CD14-positive monocyte (primary cell): ENCODE measurements at regions not wholly inside any gene's neighbourhood (a gene's known extent, or its start where the extent isn't known, plus 50 kb on each side); places are given as distances from the start of the nearest gene placed in this dataset.
A peak's percentile ranks its signal among the peaks of the same experiment; 100 is the strongest.

ENCODE experiments used
- DNase-seq, 3 donors: peaks; one replicate each; pipeline ENCODE4 v3.0.0-alpha.2; 2011 to 2022
- H2AFZ ChIP-seq: 2 replicates; pipeline ENCODE4 v1.6.0; 2012; ENCODE audit warnings: mild to moderate bottlenecking, low read depth, low read length, inconsistent platforms; ENCODE audit not compliant: insufficient read depth, poor library complexity, severe bottlenecking
- H3K27ac ChIP-seq, 2 donors: 1 replicate in 1 of 2; 2 replicates in 1 of 2; pipeline ENCODE4 v1.5.1; 2012 to 2013; ENCODE audit warnings: low read length in 2 of 2, control low read depth in 1 of 2, inconsistent platforms in 1 of 2, low read depth in 1 of 2, mild to moderate bottlenecking in 1 of 2
- H3K27me3 ChIP-seq, 2 donors: one replicate each; pipeline versions ENCODE4 v1.6.0 to v1.6.1; 2011 to 2013; ENCODE audit warnings: low read length in 2 of 2; ENCODE audit not compliant: control insufficient read depth in 2 of 2, insufficient read depth in 2 of 2
- H3K36me3 ChIP-seq, 2 donors: replicated peaks in 1 of 2; 1 replicate in 1 of 2; 2 replicates in 1 of 2; pipeline versions ENCODE4 v1.5.1 to v1.6.1; 2012 to 2013; ENCODE audit warnings: low read length in 2 of 2, control low read depth in 1 of 2, inconsistent platforms in 1 of 2, mild to moderate bottlenecking in 1 of 2; ENCODE audit not compliant: insufficient read depth in 2 of 2, control insufficient read depth in 1 of 2
- H3K4me1 ChIP-seq, 2 donors: 1 replicate in 1 of 2; 2 replicates in 1 of 2; pipeline versions ENCODE4 v1.5.1 to v1.6.1; 2012 to 2013; ENCODE audit warnings: low read length in 2 of 2, control low read depth in 1 of 2, inconsistent platforms in 1 of 2, mild to moderate bottlenecking in 1 of 2, moderate library complexity in 1 of 2; ENCODE audit not compliant: insufficient read depth in 2 of 2, control insufficient read depth in 1 of 2
- H3K4me2 ChIP-seq: replicated peaks from 2 replicates; pipeline ENCODE3; 2012; ENCODE audit warnings: low read length, moderate library complexity, mild to moderate bottlenecking; ENCODE audit not compliant: poor library complexity, severe bottlenecking; ENCODE audit errors: extremely low read depth
- H3K4me3 ChIP-seq, 3 experiments: fragments of 200-600 bp in 1 of 3; sonication (generic) in 1 of 3; replicated peaks in 1 of 3; 1 replicate in 2 of 3; 2 replicates in 1 of 3; pipeline ENCODE4 v1.5.1; 2011 to 2013; ENCODE audit warnings: low read length in 3 of 3, mild to moderate bottlenecking in 3 of 3, control low read depth in 2 of 3, low read depth in 2 of 3, inconsistent platforms in 1 of 3, moderate library complexity in 1 of 3
- H3K79me2 ChIP-seq: 2 replicates; pipeline ENCODE4 v1.6.0; 2012; ENCODE audit warnings: mild to moderate bottlenecking, control low read depth, inconsistent platforms, low read length, moderate library complexity; ENCODE audit not compliant: insufficient read depth
- H3K9ac ChIP-seq: 2 replicates; pipeline ENCODE4 v1.6.0; 2017; ENCODE audit warnings: low read length, mild to moderate bottlenecking; ENCODE audit not compliant: insufficient read depth, poor library complexity, severe bottlenecking
- H3K9me3 ChIP-seq, 2 donors: replicated peaks in 1 of 2; 1 replicate in 1 of 2; 2 replicates in 1 of 2; pipeline versions ENCODE4 v1.5.1 to v1.6.1; 2012 to 2013; ENCODE audit warnings: low read length in 2 of 2, control low read depth in 1 of 2; ENCODE audit not compliant: control insufficient read depth in 1 of 2, insufficient read depth in 1 of 2
- H4K20me1 ChIP-seq: 2 replicates; pipeline ENCODE4 v1.6.0; 2012; ENCODE audit warnings: mild to moderate bottlenecking, low read length, control low read depth, moderate library complexity; ENCODE audit not compliant: insufficient read depth
- H3K27ac Mint-ChIP-seq, 7 donors: one replicate each; pipeline ENCODE4 v1.8.0; 2020; ENCODE audit warnings: mild to moderate bottlenecking in 7 of 7, mixed read lengths in 7 of 7, moderate library complexity in 6 of 7, inconsistent platforms in 2 of 7
- H3K27me3 Mint-ChIP-seq, 3 donors: one replicate each; pipeline ENCODE4 v1.8.0; 2021 to 2022; ENCODE audit warnings: low read depth in 3 of 3, mild to moderate bottlenecking in 3 of 3, mixed read lengths in 3 of 3, moderate library complexity in 3 of 3, inconsistent platforms in 1 of 3
- H3K36me3 Mint-ChIP-seq, 2 donors: one replicate each; pipeline ENCODE4 v1.8.0; 2020; ENCODE audit warnings: mixed read lengths in 2 of 2, inconsistent platforms in 1 of 2, mild to moderate bottlenecking in 1 of 2
- H3K4me1 Mint-ChIP-seq: one replicate; pipeline ENCODE4 v1.8.0; 2020; ENCODE audit warnings: mild to moderate bottlenecking, mixed read lengths
- H3K4me3 Mint-ChIP-seq, 2 donors: one replicate each; pipeline ENCODE4 v1.8.0; 2020; ENCODE audit warnings: mild to moderate bottlenecking in 2 of 2, mixed read lengths in 2 of 2, moderate library complexity in 1 of 2
- H3K9me3 Mint-ChIP-seq, 7 donors: one replicate each; pipeline ENCODE4 v1.8.0; 2020 to 2022; ENCODE audit warnings: mixed read lengths in 7 of 7, mild to moderate bottlenecking in 6 of 7, moderate library complexity in 6 of 7, inconsistent platforms in 2 of 7
- CTCF ChIP-seq: fragments of 200-600 bp; IDR thresholded peaks from one replicate; pipeline ENCODE4 v1.8.0; 2022; ENCODE audit warnings: antibody characterized with exemption, mild to moderate bottlenecking
- WGBS: methylation state at CpG from one replicate; pipeline ENCODE4 v1.1.5; 2013; ENCODE audit warnings: missing lambda C conversion rate; ENCODE audit not compliant: insufficient coverage; 5-methylcytosine and 5-hydroxymethylcytosine counted together
- intact Hi-C, 2 donors: fragments of 100-400 bp; cut with micrococcal nuclease; formaldehyde crosslinking; loops; one replicate each; pipeline versions ENCODE4 v1.15.0 to v1.15.1; 2023

- Histone ChIP-seq H3K4me1 (peaks cover 10 to 21% of the 10 kb centered on the region in 2 donors), H2AFZ (no peak overlapping the region), H3K4me2 (peak overlapping the region; percentile 65), H3K36me3 (no peaks in the 10 kb centered on the region), H3K27me3 (peaks cover 55 to 62% of the 10 kb centered on the region in 2 donors), H4K20me1 (no peaks in the 10 kb centered on the region), H3K9me3 (peaks cover 7 to 30% of the 10 kb centered on the region in 2 donors), H3K27ac (no peak overlapping the region), H3K79me2 (no peaks in the 10 kb centered on the region), H3K9ac (no peak overlapping the region), H3K4me3 (peak overlapping the region in 1 of 3 experiments; percentile 57)
- H3K4me3 Mint-ChIP-seq, result peak overlapping the region; percentile 47 to 53
- peaks cover 0 to 12% (median 3%) of the 10 kb centered on the region in 7 donors for H3K9me3 Mint-ChIP-seq
- under 1% methylated on average over 63 of the region's 71 CpGs for WGBS
- peaks cover 32 to 44% (median 34%) of the 10 kb centered on the region in 3 donors for H3K27me3 Mint-ChIP-seq
- peaks cover 0 to 3% of the 10 kb centered on the region in 2 donors for H3K36me3 Mint-ChIP-seq
- H3K27ac Mint-ChIP-seq, result no peak overlapping the region
- TF ChIP-seq CTCF, result no peak
- H3K4me1 Mint-ChIP-seq, result peaks cover 7% of the 10 kb centered on the region
- DNase-seq, result no peak
- intact Hi-C loops, result no loop called here
Measured at GRCh38 chr6:41427642-41428335, 92.4 kb downstream of the NCR2 start.

DNA sequence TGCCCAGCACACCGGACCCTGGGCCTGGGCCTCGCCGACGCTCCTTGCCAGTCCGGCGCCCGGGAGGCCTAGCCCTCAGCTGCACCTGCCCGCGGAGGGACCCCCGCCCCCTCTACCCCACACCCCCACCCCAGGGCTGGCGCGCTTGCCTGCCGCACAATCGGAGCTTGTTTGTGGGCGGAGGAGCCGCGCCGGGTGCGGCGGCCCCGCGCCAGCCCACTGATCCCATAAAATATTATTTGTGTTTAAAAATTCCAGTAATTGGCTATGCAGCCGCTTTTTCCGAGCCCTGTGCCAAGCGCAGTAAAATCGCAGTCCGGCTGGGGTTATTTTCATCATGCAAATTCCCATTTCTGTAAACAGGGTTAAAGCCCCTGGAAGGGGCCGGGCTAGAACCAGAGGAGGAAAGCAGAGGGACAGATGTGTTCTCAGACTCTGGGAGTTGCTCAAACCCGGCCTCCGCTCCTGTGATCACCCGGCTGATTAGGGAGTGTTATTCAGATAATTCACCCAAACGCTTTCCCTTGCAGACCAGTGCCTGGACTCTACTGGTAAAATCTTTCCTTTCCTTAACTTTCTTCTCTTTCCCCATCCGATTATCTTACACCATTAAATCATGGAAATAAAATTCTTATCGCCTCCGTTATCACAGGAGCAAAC lies 93.1 kb downstream of the NCR2 start:
- Histone ChIP-seq H3K9ac (no peak overlapping the region), H3K4me2 (peak overlapping the region; percentile 65), H4K20me1 (no peaks in the 10 kb centered on the region), H3K79me2 (no peaks in the 10 kb centered on the region), H3K27ac (no peak overlapping the region), H2AFZ (no peak overlapping the region), H3K4me3 (peak overlapping the region in 1 of 3 experiments; percentile 20), H3K27me3 (peaks cover 55 to 62% of the 10 kb centered on the region in 2 donors), H3K9me3 (peaks cover 7 to 30% of the 10 kb centered on the region in 2 donors), H3K4me1 (peaks cover 10 to 21% of the 10 kb centered on the region in 2 donors), H3K36me3 (no peaks in the 10 kb centered on the region)
- H3K4me1 Mint-ChIP-seq, result peaks cover 7% of the 10 kb centered on the region
- H3K27ac Mint-ChIP-seq, result no peak overlapping the region
- peak overlapping the region; percentile 50 to 73 for H3K4me3 Mint-ChIP-seq
- intact Hi-C loops, result no loop called here
- WGBS, result 0% methylated on average over 16 of the region's 35 CpGs
- peaks cover 31 to 40% (median 37%) of the 10 kb centered on the region in 3 donors for H3K27me3 Mint-ChIP-seq
- DNase-seq, result no peak
- peaks cover 0 to 3% of the 10 kb centered on the region in 2 donors for H3K36me3 Mint-ChIP-seq
- no peak for TF ChIP-seq CTCF
- H3K9me3 Mint-ChIP-seq, result peaks cover 0 to 12% (median 3%) of the 10 kb centered on the region in 7 donors
